ENCODE measurements at regions not wholly inside any gene's neighbourhood (a gene's known extent, or its start where the extent isn't known, plus 50 kb on each side); places are given as distances from the start of the nearest gene placed in this dataset.

- Mint-ChIP-seq H3K4me3 (no peak overlapping the region), H3K36me3 (ENCODE audit: low read depth) (peaks cover 6% of the 10 kb centered on the region), H3K9me3 (peaks cover 9% of the 10 kb centered on the region), H3K4me1 (no peaks in the 10 kb centered on the region), H3K27me3 (ENCODE audit: low read depth) (peaks cover 9% of the 10 kb centered on the region), H3K27ac (ENCODE audit: unreplicated experiment) (no peak overlapping the region)
- no peak for TF ChIP-seq CTCF (conservative IDR thresholded peaks at IDR 0.05)
- no peak for DNase-seq (ENCODE audit: low read depth, low spot score)
Observed at GRCh38 chr1:14220324-14220723, 378.2 kb upstream of the KAZN start.

- Mint-ChIP-seq H3K4me3 (no peak overlapping the region), H3K36me3 (ENCODE audit: low read depth) (peaks cover 8% of the 10 kb centered on the region), H3K4me1 (no peaks in the 10 kb centered on the region), H3K27me3 (ENCODE audit: low read depth) (peaks cover 9% of the 10 kb centered on the region), H3K9me3 (peaks cover 13% of the 10 kb centered on the region), H3K27ac (ENCODE audit: unreplicated experiment) (no peak overlapping the region)
- no peak for TF ChIP-seq CTCF (conservative IDR thresholded peaks at IDR 0.05)
- DNase-seq (ENCODE audit: low read depth, low spot score) = no peak
Observed at GRCh38 chr1:14220811-14221210, 377.7 kb upstream of the KAZN start.

- peaks cover 9% of the 10 kb centered on the region for H3K36me3 Mint-ChIP-seq (ENCODE audit: low read depth)
- H3K4me1 Mint-ChIP-seq = no peaks in the 10 kb centered on the region
- H3K27me3 Mint-ChIP-seq (ENCODE audit: low read depth) = peaks cover 9% of the 10 kb centered on the region
- peaks cover 12% of the 10 kb centered on the region for H3K9me3 Mint-ChIP-seq
- TF ChIP-seq CTCF (conservative IDR thresholded peaks at IDR 0.05) = no peak
- no peak for DNase-seq (ENCODE audit: low read depth, low spot score)
- no peak overlapping the region for H3K4me3 Mint-ChIP-seq
- H3K27ac Mint-ChIP-seq (ENCODE audit: unreplicated experiment) = no peak overlapping the region
Observed at GRCh38 chr1:14222086-14222485, 376.4 kb upstream of the KAZN start.

- DNase-seq (ENCODE audit: low read depth, low spot score) = no peak
- Mint-ChIP-seq H3K9me3 (peaks cover 6% of the 10 kb centered on the region), H3K4me1 (no peaks in the 10 kb centered on the region), H3K36me3 (ENCODE audit: low read depth) (peaks cover 5% of the 10 kb centered on the region), H3K27me3 (ENCODE audit: low read depth) (no peaks in the 10 kb centered on the region), H3K4me3 (no peak overlapping the region), H3K27ac (ENCODE audit: unreplicated experiment) (no peak overlapping the region)
- TF ChIP-seq CTCF (conservative IDR thresholded peaks at IDR 0.05) = no peak
Observed at GRCh38 chr1:14228677-14229076, 369.8 kb upstream of the KAZN start.

GRCh38 chr1:14233510-14233909 is 365.0 kb upstream of the KAZN start:
- Mint-ChIP-seq H3K4me1 (no peaks in the 10 kb centered on the region), H3K4me3 (no peak overlapping the region), H3K27me3 (ENCODE audit: low read depth) (no peaks in the 10 kb centered on the region), H3K36me3 (ENCODE audit: low read depth) (no peaks in the 10 kb centered on the region), H3K9me3 (no peaks in the 10 kb centered on the region), H3K27ac (ENCODE audit: unreplicated experiment) (no peak overlapping the region)
- TF ChIP-seq CTCF (conservative IDR thresholded peaks at IDR 0.05) = no peak
- DNase-seq (ENCODE audit: low read depth, low spot score) = no peak

GRCh38 chr1:14236097-14236496 is 362.4 kb upstream of the KAZN start:
- Mint-ChIP-seq H3K9me3 (no peaks in the 10 kb centered on the region), H3K4me3 (no peak overlapping the region), H3K4me1 (no peaks in the 10 kb centered on the region), H3K27me3 (ENCODE audit: low read depth) (no peaks in the 10 kb centered on the region), H3K36me3 (ENCODE audit: low read depth) (no peaks in the 10 kb centered on the region), H3K27ac (ENCODE audit: unreplicated experiment) (no peak overlapping the region)
- no peak for DNase-seq (ENCODE audit: low read depth, low spot score)
- TF ChIP-seq CTCF (conservative IDR thresholded peaks at IDR 0.05) = no peak
